ENCODE measurements at regions not wholly inside any gene's neighbourhood (a gene's known extent, or its start where the extent isn't known, plus 50 kb on each side); places are given as distances from the start of the nearest gene placed in this dataset.

DNA sequence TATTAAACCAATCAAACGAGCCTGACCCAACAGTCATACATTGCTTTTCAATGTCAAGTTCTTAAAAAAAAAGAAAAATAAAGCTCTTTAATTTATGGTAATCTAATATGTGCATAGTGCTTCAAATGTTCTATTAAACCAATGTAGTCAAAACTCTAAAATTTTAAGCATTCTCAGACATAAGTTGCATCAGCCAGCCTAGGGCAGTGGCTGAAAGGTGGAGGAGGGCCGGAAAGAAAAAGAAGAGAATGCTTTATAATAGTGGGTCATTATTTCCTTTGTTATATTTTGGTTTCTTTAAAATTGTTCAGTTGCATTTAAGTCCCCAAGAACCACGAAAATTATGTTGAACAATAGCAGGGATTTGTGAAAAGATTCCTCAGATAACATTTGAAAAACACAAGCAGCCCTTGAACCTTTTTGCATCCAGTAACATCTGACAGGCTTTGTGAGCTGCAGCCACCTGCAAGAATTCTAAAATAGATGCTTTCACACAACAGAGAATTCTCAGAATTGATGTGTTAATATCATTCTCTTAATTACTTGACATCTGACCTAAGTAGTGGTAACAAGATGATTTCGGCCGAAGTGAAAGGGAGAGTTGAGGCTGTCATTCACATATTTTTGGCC lies 252.1 kb downstream of the CDCA7 start:
- Histone ChIP-seq H3K27me3 (no peaks in the 10 kb centered on the region), H3K4me3 (no peak overlapping the region), H3K27ac (no peak overlapping the region), H3K9me3 (no peaks in the 10 kb centered on the region), H3K4me1 (no peaks in the 10 kb centered on the region), H3K36me3 (no peaks in the 10 kb centered on the region)
- no peak for DNase-seq
- intact Hi-C loops (cut with DNase I; ENCODE audit: low total_unique reads), result no loop called here
- TF ChIP-seq CTCF (IDR thresholded peaks at IDR 0.05), result no peak
- no peak for TF ChIP-seq POLR2A (IDR thresholded peaks at IDR 0.05)

GRCh38 chr2:173607606-173608311 lies 253.1 kb downstream of the CDCA7 start:
- Histone ChIP-seq H3K4me3 (no peak overlapping the region), H3K4me1 (no peaks in the 10 kb centered on the region), H3K9me3 (no peaks in the 10 kb centered on the region), H3K36me3 (no peaks in the 10 kb centered on the region), H3K27me3 (no peaks in the 10 kb centered on the region), H3K27ac (no peak overlapping the region)
- DNase-seq, result no peak
- TF ChIP-seq POLR2A (IDR thresholded peaks at IDR 0.05) (no peak), CTCF (IDR thresholded peaks at IDR 0.05) (no peak)
- intact Hi-C loops (cut with DNase I; ENCODE audit: low total_unique reads), result no loop called here

GRCh38 chr2:173611121-173611520 lies 256.4 kb downstream of the CDCA7 start:
- intact Hi-C loops (cut with DNase I; ENCODE audit: low total_unique reads), result no loop called here
- H3K36me3 ChIP-seq, result no peaks in the 10 kb centered on the region
- no peak overlapping the region for H3K27ac ChIP-seq
- H3K27me3 ChIP-seq, result no peaks in the 10 kb centered on the region
- no peak for DNase-seq
- no peak overlapping the region for H3K4me3 ChIP-seq
- no peak for TF ChIP-seq CTCF (IDR thresholded peaks at IDR 0.05)
- TF ChIP-seq POLR2A (IDR thresholded peaks at IDR 0.05), result no peak
- no peaks in the 10 kb centered on the region for H3K9me3 ChIP-seq
- H3K4me1 ChIP-seq, result no peaks in the 10 kb centered on the region

GRCh38 chr2:173612354-173612753 lies 257.7 kb downstream of the CDCA7 start:
- Histone ChIP-seq H3K9me3 (no peaks in the 10 kb centered on the region), H3K4me3 (no peak overlapping the region), H3K4me1 (no peaks in the 10 kb centered on the region), H3K36me3 (no peaks in the 10 kb centered on the region), H3K27me3 (no peaks in the 10 kb centered on the region), H3K27ac (no peak overlapping the region)
- no peak for TF ChIP-seq CTCF (IDR thresholded peaks at IDR 0.05)
- TF ChIP-seq POLR2A (IDR thresholded peaks at IDR 0.05), result no peak
- no peak for DNase-seq
- intact Hi-C loops (cut with DNase I; ENCODE audit: low total_unique reads), result no loop called here

GRCh38 chr2:173613386-173613785 lies 258.7 kb downstream of the CDCA7 start:
- no peak for TF ChIP-seq POLR2A (IDR thresholded peaks at IDR 0.05)
- TF ChIP-seq CTCF (IDR thresholded peaks at IDR 0.05), result no peak
- Histone ChIP-seq H3K4me1 (no peaks in the 10 kb centered on the region), H3K9me3 (no peaks in the 10 kb centered on the region), H3K36me3 (no peaks in the 10 kb centered on the region), H3K27ac (no peak overlapping the region), H3K4me3 (no peak overlapping the region), H3K27me3 (no peaks in the 10 kb centered on the region)
- DNase-seq, result no peak
- intact Hi-C loops (cut with DNase I; ENCODE audit: low total_unique reads), result no loop called here
